ENCODE measurements at regions not wholly inside any gene's neighbourhood (a gene's known extent, or its start where the extent isn't known, plus 50 kb on each side); places are given as distances from the start of the nearest gene placed in this dataset.

DNA sequence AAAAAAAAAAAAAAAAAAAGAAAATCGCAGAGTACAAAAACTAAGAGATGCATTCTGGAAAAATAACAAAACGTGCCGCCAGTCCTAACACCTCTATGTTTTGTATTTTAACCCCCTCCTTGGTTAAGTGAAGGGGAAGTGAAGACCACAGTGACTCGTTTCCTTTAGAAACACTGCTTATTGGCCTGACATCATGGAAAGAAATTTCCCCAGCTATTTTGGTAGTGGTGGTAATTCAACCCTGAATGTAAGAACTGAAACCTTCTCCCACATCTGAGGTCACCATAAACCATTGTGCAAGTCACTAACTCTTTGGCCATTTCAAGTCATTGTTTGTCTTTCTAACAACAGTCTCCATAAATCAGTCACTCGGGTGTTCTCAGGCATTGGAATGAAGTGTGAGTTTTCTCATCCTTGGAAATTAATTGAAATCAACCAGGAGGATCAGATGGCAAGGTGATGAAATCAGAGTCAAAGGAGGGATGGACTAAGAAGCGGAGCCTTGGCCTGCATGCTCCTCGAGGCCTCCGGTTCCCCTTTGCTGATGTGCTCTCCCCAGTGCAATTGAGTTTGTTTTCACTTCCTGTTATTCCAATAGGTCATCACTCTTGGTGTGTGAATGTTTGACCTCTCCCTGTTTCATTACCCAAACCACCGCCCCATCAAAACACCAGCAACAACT is 443.9 kb downstream of the FGF9 start:
- DNase-seq (peak; percentile 75), ATAC-seq (replicated peaks) (peak; percentile 89 to 91)
- Mint-ChIP-seq H3K9me3 (peaks cover 3 to 12% of the 10 kb centered on the region in 2 donors), H3K4me3 (peak overlapping the region; percentile 48 to 58), H3K4me1 (peaks cover 41 to 80% of the 10 kb centered on the region in 2 donors), H3K27ac (peak overlapping the region; percentile 99), H3K36me3 (peaks cover 13 to 17% of the 10 kb centered on the region in 2 donors), H3K27me3 (no peaks in the 10 kb centered on the region)

DNA sequence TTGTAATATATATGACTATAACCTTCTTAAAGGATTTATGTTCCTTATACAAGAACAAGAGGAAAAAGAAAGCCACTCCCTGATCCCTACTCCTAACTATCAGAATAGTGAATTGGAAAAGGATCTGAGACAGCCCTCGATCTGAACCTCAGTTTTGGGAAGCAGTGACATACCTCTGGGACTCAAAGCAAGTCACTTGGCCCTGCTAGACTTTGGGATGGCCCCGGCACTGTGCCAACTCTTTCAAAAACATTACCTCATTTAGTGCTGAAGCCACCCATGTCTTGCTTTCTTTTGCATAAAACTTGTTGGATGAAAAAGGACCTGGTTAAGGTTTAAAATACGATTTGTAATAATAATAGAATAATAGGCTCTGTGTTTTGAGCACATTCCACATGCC is 447.3 kb downstream of the FGF9 start:
- peaks cover 41 to 76% of the 10 kb centered on the region in 2 donors for H3K4me1 Mint-ChIP-seq
- ATAC-seq (replicated peaks), result no peak
- no peak for DNase-seq
- no peaks in the 10 kb centered on the region for H3K27me3 Mint-ChIP-seq
- peaks cover 0 to 7% of the 10 kb centered on the region in 2 donors for H3K9me3 Mint-ChIP-seq
- no peak overlapping the region for H3K27ac Mint-ChIP-seq
- H3K36me3 Mint-ChIP-seq, result peaks cover 6 to 14% of the 10 kb centered on the region in 2 donors
- H3K4me3 Mint-ChIP-seq, result no peak overlapping the region

DNA sequence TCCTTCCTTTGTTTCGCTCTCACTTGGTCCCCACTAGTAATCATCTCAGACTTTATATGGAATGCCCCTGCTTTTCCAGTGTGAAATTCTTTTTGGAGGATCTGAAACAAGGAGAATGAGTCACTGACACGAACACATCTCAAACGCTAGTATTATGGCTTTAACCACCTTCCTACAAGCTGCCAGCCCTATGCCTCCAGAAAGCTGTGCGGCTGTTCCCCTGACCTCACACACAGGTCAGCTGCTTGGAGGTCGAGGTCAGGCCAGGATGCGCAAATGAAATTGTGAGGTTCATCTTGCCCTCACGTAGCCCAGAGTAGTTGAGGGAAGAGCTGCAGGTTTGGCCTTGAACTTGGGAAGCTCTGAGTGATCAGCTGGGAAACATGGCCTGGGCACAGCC is 449.8 kb downstream of the FGF9 start:
- Mint-ChIP-seq H3K36me3 (peaks cover 0 to 8% of the 10 kb centered on the region in 2 donors), H3K27me3 (no peaks in the 10 kb centered on the region), H3K4me1 (peaks cover 29 to 66% of the 10 kb centered on the region in 2 donors), H3K9me3 (peaks cover 0 to 1% of the 10 kb centered on the region in 2 donors), H3K27ac (peak overlapping the region; percentile 89), H3K4me3 (peak overlapping the region in 1 of 2 donors; percentile 41)
- no peak for DNase-seq
- ATAC-seq (replicated peaks), result peak; percentile 74 to 76

DNA sequence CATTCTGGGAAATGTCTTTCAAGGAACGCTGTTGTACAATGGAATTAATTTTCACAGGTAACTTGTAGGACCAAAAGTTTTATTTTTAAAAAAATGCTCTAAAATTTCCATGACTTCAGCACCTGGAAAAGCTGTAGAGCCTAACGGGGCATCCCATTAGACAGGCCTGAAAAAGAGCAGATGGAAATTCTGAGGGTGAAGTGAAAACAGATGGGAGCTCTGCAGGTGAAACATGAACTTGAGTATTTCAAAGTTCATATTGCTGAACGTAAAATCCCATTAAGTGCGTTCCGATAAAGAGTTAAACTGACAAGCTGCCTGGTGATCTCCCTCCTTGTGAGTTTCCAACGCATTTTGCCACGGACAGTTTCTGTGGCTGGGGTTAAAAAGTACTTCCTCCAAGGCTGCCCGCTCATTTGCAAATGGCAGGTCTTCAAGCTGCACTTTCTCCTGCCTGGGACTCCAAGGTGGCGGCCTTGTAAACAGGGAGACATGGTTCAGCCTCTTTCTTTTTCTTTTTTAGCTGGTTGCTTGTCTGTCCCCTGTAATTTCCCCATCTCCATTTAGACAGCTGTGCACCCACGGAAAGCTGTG is 450.4 kb downstream of the FGF9 start:
- peak; percentile 29 for DNase-seq
- H3K9me3 Mint-ChIP-seq, result peaks cover 0 to 1% of the 10 kb centered on the region in 2 donors
- H3K4me3 Mint-ChIP-seq, result peak overlapping the region in 1 of 2 donors; percentile 51
- ATAC-seq (replicated peaks), result peak; percentile 67 to 68
- H3K27me3 Mint-ChIP-seq, result no peaks in the 10 kb centered on the region
- peaks cover 34 to 67% of the 10 kb centered on the region in 2 donors for H3K4me1 Mint-ChIP-seq
- H3K27ac Mint-ChIP-seq, result peak overlapping the region; percentile 16
- H3K36me3 Mint-ChIP-seq, result peaks cover 0 to 8% of the 10 kb centered on the region in 2 donors

DNA sequence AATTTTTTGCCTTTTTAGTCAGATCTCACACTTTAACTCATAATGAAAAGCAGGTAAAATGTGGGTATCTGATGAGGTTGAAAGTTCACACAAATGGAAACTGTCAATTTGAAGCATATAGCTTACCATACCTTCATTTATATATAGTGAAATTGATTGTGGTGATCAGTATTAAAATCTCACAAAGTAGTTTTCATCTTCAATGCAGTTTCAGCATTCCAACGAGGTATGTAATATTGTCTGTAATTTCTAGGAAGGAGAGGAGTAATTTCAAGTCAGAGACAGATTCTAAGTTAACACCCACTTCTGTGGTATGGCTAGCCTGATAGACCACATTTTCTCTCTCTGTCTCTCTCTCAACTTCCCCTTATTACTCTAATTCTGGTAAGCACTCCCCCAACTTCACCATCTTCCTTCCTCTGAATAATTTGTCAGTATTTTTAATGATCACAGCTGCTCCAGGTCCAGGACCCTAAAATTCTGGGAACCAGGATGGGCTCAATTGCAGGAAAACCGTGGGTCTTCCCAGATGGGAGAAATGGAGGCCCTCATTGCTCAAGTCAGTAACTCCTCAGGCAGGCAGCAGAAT is 455.7 kb downstream of the FGF9 start:
- H3K27me3 Mint-ChIP-seq, result no peaks in the 10 kb centered on the region
- DNase-seq (no peak), ATAC-seq (replicated peaks) (peak; percentile 99)
- H3K4me3 Mint-ChIP-seq, result peak overlapping the region in 1 of 2 donors; percentile 12
- peaks cover 0 to 5% of the 10 kb centered on the region in 2 donors for H3K9me3 Mint-ChIP-seq
- H3K4me1 Mint-ChIP-seq, result peaks cover 30 to 47% of the 10 kb centered on the region in 2 donors
- H3K27ac Mint-ChIP-seq, result peak overlapping the region; percentile 60
- peaks cover 7 to 17% of the 10 kb centered on the region in 2 donors for H3K36me3 Mint-ChIP-seq

DNA sequence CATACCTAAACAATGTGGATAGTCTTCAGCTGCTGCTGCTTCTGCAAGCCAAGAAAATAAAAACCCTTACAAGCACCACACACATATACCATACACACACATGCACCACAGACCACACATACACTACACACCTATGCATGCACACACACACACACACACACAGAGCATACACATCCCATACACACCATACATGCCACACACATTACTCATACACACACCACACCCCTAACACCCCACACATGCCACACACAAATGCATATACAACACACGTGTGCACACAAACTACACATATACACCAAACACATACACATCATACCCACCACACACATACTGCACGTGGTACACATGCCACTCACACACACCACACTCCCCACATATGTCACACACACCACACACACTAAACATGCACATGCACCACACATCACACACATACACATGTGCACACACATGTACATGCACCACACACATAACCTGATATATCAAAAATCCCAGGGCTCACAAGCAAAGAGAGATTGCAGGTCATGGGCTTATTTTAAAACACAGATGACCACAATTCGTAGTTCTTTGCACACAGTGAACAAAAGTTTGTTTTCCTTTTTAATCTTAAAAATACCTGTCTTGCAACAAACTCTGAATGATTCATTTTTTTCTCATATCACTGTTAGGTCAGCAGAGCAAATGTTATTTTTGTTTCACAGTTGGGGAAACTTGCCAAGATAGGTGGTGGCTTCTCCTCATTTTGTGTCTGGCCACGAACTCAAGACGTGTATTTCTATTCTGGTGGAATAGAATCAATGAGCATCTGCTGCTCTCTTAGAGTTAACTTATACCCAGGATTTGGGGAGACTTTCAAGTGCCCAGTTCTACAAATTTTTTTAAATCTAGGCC is 456.6 kb downstream of the FGF9 start:
- DNase-seq (no peak), ATAC-seq (replicated peaks) (no peak)
- Mint-ChIP-seq H3K4me1 (peaks cover 22 to 37% of the 10 kb centered on the region in 2 donors), H3K4me3 (peak overlapping the region in 1 of 2 donors; percentile 1), H3K27ac (peak overlapping the region; percentile 4), H3K27me3 (no peaks in the 10 kb centered on the region), H3K36me3 (peaks cover 7 to 17% of the 10 kb centered on the region in 2 donors), H3K9me3 (peaks cover 0 to 5% of the 10 kb centered on the region in 2 donors)

DNA sequence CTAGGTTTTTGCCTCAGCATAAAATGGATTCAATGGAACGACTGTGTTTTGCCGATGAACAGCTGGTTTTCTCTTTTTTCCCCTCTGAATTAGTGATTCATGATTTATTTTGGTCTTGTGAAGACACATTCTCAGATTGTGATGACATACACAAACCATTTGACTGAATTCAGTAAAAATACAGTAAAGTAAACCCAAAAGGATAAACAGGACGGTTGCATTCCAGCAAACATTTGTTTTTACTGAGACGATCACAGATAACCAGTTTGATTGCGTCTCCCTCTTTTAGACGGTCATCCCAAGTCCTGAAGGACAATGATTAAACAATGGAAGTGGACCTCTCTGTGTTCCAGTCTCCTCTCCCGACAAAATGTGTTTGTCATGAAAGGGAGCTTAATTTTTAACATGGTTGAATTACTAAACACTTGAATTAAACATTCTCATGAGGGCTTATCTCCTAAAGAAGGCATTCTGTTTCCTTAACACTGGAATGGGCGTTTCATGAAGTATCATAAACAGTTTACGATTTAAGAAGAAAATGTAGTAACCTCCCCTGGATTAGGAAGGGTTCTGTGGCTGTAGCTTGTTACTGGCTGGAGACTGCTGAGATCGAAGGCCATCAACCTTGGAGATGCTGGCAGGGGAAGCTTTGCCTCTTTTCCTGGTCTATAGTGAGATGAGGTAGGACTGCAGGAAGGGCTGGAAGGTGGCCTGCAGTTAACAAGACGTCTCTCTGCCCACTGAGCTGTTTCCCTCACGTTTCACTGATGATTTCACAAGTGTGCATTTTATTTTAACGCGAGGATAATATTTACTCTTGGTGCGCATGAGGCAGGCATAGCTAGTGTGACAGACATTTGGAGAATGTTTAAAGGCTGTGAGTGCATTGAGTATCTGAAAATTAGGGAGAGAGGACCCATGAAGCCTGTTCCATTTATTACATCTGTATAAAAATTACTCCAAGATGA is 457.9 kb downstream of the FGF9 start:
- H3K4me1 Mint-ChIP-seq, result peaks cover 22 to 36% of the 10 kb centered on the region in 2 donors
- no peak overlapping the region for H3K4me3 Mint-ChIP-seq
- H3K9me3 Mint-ChIP-seq, result peaks cover 0 to 5% of the 10 kb centered on the region in 2 donors
- no peak overlapping the region for H3K27ac Mint-ChIP-seq
- H3K27me3 Mint-ChIP-seq, result no peaks in the 10 kb centered on the region
- no peak for ATAC-seq (replicated peaks)
- H3K36me3 Mint-ChIP-seq, result peaks cover 7 to 14% of the 10 kb centered on the region in 2 donors
- no peak for DNase-seq

- H3K36me3 Mint-ChIP-seq, result peaks cover 7 to 14% of the 10 kb centered on the region in 2 donors
These were observed 459.4 kb downstream of the FGF9 start for GRCh38 chr13:22130254-22130653.

GRCh38 chr13:22134261-22134660 is 463.4 kb downstream of the FGF9 start:
- Mint-ChIP-seq H3K27ac (no peak overlapping the region), H3K36me3 (peaks cover 3 to 8% of the 10 kb centered on the region in 2 donors), H3K27me3 (no peaks in the 10 kb centered on the region), H3K4me1 (peaks cover 8 to 24% of the 10 kb centered on the region in 2 donors), H3K9me3 (peaks cover 0 to 1% of the 10 kb centered on the region in 2 donors), H3K4me3 (no peak overlapping the region)
- ATAC-seq (replicated peaks), result no peak
- DNase-seq, result no peak

More at GRCh38 chr13:22130254-22130653, 459.4 kb downstream of the FGF9 start:
- DNase-seq, result no peak
- Mint-ChIP-seq H3K4me1 (peaks cover 20 to 25% of the 10 kb centered on the region in 2 donors), H3K4me3 (no peak overlapping the region), H3K27me3 (no peaks in the 10 kb centered on the region), H3K9me3 (peaks cover 0 to 5% of the 10 kb centered on the region in 2 donors), H3K27ac (no peak overlapping the region)
- ATAC-seq (replicated peaks), result no peak

DNA sequence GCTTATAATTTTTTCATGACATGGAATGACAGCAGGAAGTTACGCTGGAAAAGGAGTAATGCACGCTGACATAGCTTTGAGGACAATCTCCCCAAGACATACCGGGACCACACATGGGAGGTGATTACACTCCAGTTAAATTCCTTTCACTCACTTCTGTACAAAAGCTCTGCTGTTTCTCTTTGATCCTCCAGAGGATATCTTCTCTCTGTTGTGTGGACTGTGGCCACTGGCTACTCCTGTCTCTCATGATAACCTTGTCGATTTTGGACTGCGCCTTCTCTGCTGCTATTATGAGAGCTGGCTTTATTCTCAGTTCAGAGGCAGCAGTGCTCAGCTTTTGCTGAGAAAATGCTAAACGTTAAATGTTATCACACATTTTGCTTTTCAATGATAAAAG is 464.6 kb downstream of the FGF9 start:
- no peak for DNase-seq

DNA sequence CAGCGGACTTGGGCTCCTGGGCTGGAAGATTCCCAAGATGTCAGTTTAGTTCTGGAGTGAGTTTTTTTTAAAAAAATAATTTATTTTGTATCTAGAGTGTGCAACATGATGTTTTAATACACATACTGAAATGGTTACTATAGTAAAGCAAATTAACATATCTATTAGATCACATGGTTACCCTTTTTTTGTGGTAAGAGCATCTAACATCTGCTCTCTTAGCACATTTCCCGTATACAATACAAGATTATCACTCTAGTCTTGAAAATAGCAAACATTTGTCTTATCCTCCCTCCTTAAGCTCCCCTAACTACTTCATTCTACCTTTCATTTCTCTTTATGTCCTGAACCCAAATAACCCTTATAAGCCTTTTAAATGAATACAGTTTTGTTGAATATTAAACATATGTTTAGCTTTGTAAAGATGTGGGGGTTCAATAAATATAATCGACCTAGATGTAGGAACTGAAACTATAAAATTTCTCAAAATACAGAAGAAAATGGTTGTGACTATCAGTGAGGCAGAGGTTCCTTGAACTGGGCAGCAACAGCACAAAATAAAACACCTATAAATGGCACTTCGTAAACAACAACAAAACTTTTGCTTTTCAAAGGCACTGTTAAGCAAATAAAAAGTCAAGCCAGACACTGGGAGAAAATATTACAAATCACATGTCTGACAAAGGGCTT is 466.6 kb downstream of the FGF9 start:
- Mint-ChIP-seq H3K27ac (no peak overlapping the region), H3K27me3 (peaks cover 0 to 1% of the 10 kb centered on the region in 2 donors), H3K4me3 (no peak overlapping the region), H3K36me3 (no peaks in the 10 kb centered on the region), H3K4me1 (peaks cover 8 to 41% of the 10 kb centered on the region in 2 donors), H3K9me3 (no peaks in the 10 kb centered on the region)
- ATAC-seq (replicated peaks) (no peak), DNase-seq (no peak)

More for the DNA sequence above, 464.6 kb downstream of the FGF9 start:
- Mint-ChIP-seq H3K4me1 (peaks cover 6 to 24% of the 10 kb centered on the region in 2 donors), H3K27me3 (no peaks in the 10 kb centered on the region), H3K36me3 (peaks cover 0 to 4% of the 10 kb centered on the region in 2 donors), H3K9me3 (no peaks in the 10 kb centered on the region), H3K27ac (no peak overlapping the region), H3K4me3 (no peak overlapping the region)
- ATAC-seq (replicated peaks), result no peak

- Mint-ChIP-seq H3K36me3 (no peaks in the 10 kb centered on the region), H3K27me3 (peaks cover 0 to 4% of the 10 kb centered on the region in 2 donors), H3K4me1 (peaks cover 9 to 43% of the 10 kb centered on the region in 2 donors), H3K9me3 (no peaks in the 10 kb centered on the region), H3K4me3 (no peak overlapping the region), H3K27ac (no peak overlapping the region)
- ATAC-seq (replicated peaks), result no peak
- DNase-seq, result no peak
These were observed 468.1 kb downstream of the FGF9 start for GRCh38 chr13:22138947-22139346.

Measured in stimulated activated naive B cell treated with anti-CD40 and anti-IgM and Interleukin-4, amounts not matched to agents 10 μg/mL and 1 μg/mL and 100 μg/mL, for 72 hours (primary cell).